Stimulated activated CD8-positive, alpha-beta memory T cell treated with anti-CD3 and anti-CD28 coated beads, Interleukin-7, amount 100 ng/mL, for 24 hours (primary cell): ENCODE measurements at regions not wholly inside any gene's neighbourhood (a gene's known extent, or its start where the extent isn't known, plus 50 kb on each side); places are given as distances from the start of the nearest gene placed in this dataset.

Source experiments
- DNase-seq: peaks from one replicate; pipeline ENCODE4 v3.0.0-alpha.2; 2020; ENCODE audit warnings: low read depth

DNA sequence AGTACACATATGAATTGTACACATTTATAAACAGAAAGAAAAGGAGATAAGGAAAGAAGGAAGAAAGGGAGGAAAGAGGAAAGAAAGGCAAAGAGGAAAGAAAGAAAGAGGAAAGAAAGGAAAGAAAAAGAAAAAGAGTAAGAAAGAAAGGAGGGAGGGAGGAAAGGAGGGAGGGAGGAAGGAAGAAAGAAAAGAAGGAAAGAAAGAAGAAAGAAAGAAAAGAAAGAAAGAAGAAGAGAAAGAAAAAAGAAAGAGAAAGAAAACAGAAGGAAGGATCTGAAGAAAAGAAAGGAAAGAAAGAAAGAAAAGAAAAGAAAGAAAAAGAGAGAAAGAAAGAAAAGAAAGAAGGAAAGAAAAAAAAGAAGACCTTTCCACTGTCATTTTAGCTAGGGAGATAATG is 571.4 kb upstream of the SALL1 start:
- DNase-seq: no peak

GRCh38 chr16:51719376-51719775 is 568.3 kb upstream of the SALL1 start:
- DNase-seq: no peak

GRCh38 chr16:51716195-51716594 is 565.1 kb upstream of the SALL1 start:
- DNase-seq: no peak

- DNase-seq: no peak
These were observed 562.4 kb upstream of the SALL1 start for GRCh38 chr16:51713502-51713901.

GRCh38 chr16:51710905-51711563 is 560.0 kb upstream of the SALL1 start:
- DNase-seq: no peak

DNA sequence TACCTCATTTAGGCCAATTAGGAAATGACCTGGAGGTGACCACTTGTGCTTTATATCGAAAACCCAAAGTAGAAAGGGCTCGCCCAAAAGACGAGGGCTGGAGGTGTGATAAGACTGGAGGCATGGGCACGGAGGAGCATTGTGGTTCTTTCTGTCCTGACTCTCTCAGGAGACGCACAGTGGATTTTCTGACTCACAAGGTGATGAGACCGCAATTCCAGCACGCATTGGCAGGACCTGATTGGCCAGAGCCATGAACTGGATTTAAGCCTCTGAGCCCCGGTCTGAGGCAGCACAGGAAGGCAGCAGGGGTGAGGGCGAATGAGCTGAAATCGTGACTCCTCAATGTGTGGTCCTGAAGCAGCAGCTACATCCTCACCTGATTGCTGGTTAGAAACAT is 559.1 kb upstream of the SALL1 start:
- no peak for DNase-seq

DNA sequence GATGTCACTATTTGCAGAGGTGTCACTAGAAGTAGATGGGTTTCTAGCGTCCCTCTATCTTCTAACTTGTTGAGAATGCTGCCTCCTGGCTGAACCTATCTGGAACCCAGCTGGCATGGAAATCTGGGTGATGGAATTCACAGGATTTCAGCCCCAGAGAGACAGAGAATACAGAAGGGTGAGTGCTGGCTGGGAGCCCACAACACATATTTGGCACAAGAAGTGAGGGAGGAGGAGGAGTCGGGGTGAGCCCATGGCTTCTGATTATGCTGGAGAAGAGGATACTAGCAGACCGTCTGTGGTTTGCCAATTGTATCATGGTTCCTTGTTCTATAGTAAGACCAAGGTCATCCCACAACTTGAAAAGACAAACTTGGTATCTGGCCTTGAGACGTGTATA is 557.8 kb upstream of the SALL1 start:
- DNase-seq: no peak

- DNase-seq: no peak
These were observed 556.6 kb upstream of the SALL1 start for GRCh38 chr16:51707666-51708065.

- no peak for DNase-seq
These were observed 554.1 kb upstream of the SALL1 start for GRCh38 chr16:51705142-51705541.

GRCh38 chr16:51701025-51701424 is 550.0 kb upstream of the SALL1 start:
- no peak for DNase-seq

- no peak for DNase-seq
These were observed 548.8 kb upstream of the SALL1 start for GRCh38 chr16:51699686-51700396.

- DNase-seq: no peak
These were observed 547.6 kb upstream of the SALL1 start for GRCh38 chr16:51698647-51699046.

- DNase-seq: no peak
These were observed 546.4 kb upstream of the SALL1 start for GRCh38 chr16:51697454-51697853.

DNA sequence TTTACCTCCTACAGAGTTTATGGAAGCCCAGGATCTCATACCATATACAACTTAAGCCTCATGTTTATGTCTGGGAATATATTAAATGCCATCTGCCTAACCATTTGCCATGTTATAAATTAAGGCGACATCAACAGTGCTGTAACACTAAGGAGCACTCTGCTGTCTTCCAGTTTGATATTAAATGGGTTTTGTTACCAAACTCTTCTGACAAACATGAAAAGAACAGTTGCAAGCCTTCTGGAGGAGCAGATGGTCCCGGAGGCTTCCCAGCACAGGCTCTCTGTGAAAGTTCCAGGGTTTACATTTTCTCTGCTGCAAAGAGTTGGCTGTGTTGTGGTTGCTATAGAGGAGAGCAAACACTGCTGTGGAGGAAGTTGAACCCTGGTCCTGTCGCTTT is 545.3 kb upstream of the SALL1 start:
- no peak for DNase-seq

- no peak for DNase-seq
These were observed 540.0 kb upstream of the SALL1 start for GRCh38 chr16:51691109-51691508.

DNA sequence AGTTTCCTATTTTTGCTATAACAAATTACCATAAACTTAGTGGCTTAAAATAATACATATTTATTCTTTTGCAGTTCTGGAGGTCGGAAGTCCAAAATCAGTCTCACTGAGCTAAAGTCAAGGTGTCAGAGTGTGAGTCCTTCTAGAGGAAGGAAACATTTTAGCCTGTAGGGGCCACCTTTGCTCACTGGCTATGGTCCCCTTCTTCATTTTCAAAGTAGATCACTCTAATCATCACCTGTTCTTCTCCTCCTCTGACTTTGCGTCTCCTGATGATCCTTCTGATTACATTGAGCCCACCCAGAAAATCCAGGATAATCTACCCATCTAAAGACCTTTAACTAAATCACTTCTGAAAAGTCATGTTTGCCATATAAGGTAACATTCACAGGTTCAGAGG is 534.4 kb upstream of the SALL1 start:
- DNase-seq: no peak

DNA sequence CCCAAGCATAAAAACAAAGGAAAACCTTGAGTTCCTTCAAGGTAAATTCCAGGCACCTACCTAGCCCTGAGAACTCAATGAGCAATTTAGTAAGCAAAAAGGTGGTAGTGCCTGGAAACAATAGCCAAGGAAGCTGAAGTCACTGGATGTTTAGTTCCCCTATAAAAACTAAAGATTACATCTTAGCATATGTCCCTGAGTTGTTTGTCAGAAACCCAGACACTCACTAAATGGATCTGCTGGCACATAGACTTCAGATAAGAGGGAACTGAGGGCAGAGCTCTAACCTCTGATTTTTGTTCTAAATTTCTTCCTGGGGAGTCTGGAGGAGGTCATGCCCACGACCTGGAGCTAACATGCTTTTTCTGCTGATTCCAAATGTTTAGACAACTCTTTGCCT is 532.8 kb upstream of the SALL1 start:
- no peak for DNase-seq

DNA sequence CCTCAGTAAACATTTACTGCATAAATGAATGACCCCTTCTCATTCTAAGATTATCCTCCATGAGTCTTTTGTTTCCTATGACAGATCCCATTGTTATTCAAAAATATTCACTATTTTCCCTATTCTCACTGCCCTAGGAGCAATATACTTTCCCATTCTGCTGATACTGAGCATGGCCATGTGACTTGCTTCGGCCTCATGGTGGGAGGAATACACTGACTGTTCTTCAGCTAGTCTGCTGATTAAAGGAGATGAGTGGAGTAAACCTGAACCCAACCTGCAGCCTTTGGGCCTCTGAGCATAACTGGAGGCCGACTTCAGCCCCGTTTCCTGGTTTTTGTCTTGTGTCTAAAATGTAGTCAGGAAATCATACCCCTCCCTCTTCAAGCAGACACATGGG is 531.8 kb upstream of the SALL1 start:
- DNase-seq: no peak

DNA sequence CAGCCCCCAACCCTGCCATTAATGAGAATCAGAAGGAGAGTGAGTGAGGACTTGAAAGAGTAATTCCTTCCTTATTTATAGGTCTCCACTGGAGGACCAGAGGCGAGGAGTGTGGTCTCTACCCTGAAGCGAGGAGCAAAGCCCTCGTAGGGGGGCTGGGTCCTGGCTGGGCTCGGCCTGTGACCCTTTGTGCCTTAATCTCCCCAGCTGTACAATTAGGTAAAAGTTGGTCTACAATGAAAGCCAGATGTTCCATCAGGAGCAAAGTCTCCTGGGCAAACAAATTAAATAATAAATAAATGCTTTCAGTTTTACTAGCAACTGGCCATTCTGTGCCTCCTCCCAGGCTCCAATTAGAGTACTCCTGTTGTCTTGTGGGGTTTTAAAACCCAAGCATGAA is 523.5 kb upstream of the SALL1 start:
- DNase-seq: no peak

DNA sequence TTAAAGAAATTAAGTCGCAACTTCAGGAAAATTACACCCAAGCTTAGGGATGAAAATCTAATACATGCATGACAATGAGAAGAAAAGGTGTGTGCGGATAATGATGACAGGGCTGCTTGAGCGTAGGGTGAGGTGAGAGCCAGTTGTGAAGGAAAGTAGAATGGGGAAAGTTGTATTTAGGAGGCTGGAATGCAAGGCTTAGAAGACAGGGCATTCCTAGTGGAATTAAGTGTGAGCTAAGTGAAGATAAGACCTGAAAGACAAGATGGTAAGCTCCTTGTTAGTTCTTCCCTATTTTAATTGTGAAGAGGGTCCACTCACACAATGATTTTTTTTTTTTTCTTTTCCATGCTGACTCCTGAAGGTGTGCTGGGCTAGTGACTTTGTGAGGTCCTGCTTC is 519.5 kb upstream of the SALL1 start:
- DNase-seq: no peak

- DNase-seq: no peak
These were observed 515.8 kb upstream of the SALL1 start for GRCh38 chr16:51666821-51667220.

DNA sequence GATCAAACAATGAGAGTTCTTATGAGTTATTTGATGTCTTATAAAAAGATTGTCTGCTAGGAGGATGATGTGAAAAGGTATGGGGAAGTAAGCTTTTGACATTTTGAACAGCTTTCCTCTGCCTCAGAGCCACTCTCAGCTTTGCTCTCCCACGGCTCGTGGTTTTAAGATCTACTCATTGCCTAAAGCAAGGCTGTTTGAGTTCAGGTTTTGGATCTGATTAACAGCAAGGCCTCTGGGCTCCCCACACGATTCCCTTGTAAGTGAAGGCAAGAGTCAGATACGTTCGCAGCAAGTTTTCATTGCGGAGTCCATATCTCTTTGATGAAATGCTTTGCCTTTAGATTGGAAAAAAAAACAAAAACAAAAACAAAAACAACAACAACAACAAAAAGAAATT is 515.0 kb upstream of the SALL1 start:
- DNase-seq: no peak

GRCh38 chr16:51665436-51665998 is 514.4 kb upstream of the SALL1 start:
- no peak for DNase-seq

DNA sequence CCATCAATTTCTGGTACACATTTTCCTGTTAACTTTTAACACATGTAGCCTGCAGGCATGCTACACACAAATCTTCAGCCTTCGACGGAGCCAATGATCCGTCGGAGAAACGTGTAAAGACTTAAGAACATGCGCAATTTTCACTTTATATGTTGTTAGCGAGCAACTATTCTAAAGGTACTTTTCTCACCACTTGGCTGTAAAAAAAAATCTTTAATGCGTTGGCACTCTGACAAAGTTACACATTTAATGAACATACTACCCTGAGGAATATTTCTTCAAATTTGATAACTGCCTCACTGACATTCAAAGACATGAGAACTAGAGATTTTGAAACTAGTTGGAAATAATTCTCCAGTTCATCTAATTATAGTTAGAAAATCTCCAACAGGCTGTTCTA is 507.5 kb upstream of the SALL1 start:
- DNase-seq: no peak
